ENCODE measurements at regions not wholly inside any gene's neighbourhood (a gene's known extent, or its start where the extent isn't known, plus 50 kb on each side); places are given as distances from the start of the nearest gene placed in this dataset.
"Not testable (repeated sequence)": the region's sequence is repeated elsewhere in the genome, so short reads cannot be mapped to it uniquely, and the experiment has no call there.

GRCh38 chr10:45144326-45145070 is 143.8 kb downstream of the ZNF22 start:
- ChIA-PET CTCF (no interaction called here), POLR2A (no interaction called here)
- TF ChIP-seq CTCF (IDR thresholded peaks at IDR 0.05; ENCODE audit: low read depth, low read length) = no peak

GRCh38 chr10:45145143-45145542 is 144.4 kb downstream of the ZNF22 start:
- H3K27ac ChIP-seq (ENCODE audit: low read depth, low read length); H3K9me3 ChIP-seq (ENCODE audit: control insufficient read depth, insufficient read depth, low read length); H3K27me3 ChIP-seq (ENCODE audit: control insufficient read depth, insufficient read depth, low read length); H3K4me3 ChIP-seq (ENCODE audit: low read depth, low read length); DNase-seq (ENCODE audit: low read depth, low spot score); POLR2A ChIA-PET: not testable (repeated sequence)
- CTCF ChIA-PET = interaction anchor here (0.9 kb wide), 1 partner anchor 107 kb away, joined by 3 read pairs; no protein-coding TSS in a partner anchor

More at GRCh38 chr10:45144326-45145070, 143.8 kb downstream of the ZNF22 start:
- no peak overlapping the region for H3K27ac ChIP-seq (ENCODE audit: low read depth, low read length)
- H3K4me3 ChIP-seq (ENCODE audit: low read depth, low read length) = no peak overlapping the region
- no peak for DNase-seq (ENCODE audit: low read depth, low spot score)
- peaks cover 2% of the 10 kb centered on the region for H3K27me3 ChIP-seq (ENCODE audit: control insufficient read depth, insufficient read depth, low read length)
- H3K9me3 ChIP-seq (ENCODE audit: control insufficient read depth, insufficient read depth, low read length) = no peaks in the 10 kb centered on the region

- ChIA-PET CTCF (no interaction called here), POLR2A (no interaction called here)
- DNase-seq (ENCODE audit: low read depth, low spot score) = no peak
- TF ChIP-seq CTCF (IDR thresholded peaks at IDR 0.05; ENCODE audit: low read depth, low read length) = no peak
- Histone ChIP-seq H3K27ac (ENCODE audit: low read depth, low read length) (no peak overlapping the region), H3K4me3 (ENCODE audit: low read depth, low read length) (no peak overlapping the region), H3K27me3 (ENCODE audit: control insufficient read depth, insufficient read depth, low read length) (no peaks in the 10 kb centered on the region), H3K9me3 (ENCODE audit: control insufficient read depth, insufficient read depth, low read length) (no peaks in the 10 kb centered on the region; the same call in 1 of the 2 replicates)
These were observed 146.3 kb downstream of the ZNF22 start for GRCh38 chr10:45147000-45147399.

GRCh38 chr10:45150997-45151396 is 150.3 kb downstream of the ZNF22 start:
- POLR2A ChIA-PET = no interaction called here
- no peak for DNase-seq (ENCODE audit: low read depth, low spot score)

GRCh38 chr10:45151467-45152214 is 150.9 kb downstream of the ZNF22 start:
- no peak overlapping the region for H3K4me3 ChIP-seq (ENCODE audit: low read depth, low read length)
- ChIA-PET POLR2A (no interaction called here), CTCF (no interaction called here)
- no peak overlapping the region for H3K27ac ChIP-seq (ENCODE audit: low read depth, low read length)
- no peaks in the 10 kb centered on the region for H3K27me3 ChIP-seq (ENCODE audit: control insufficient read depth, insufficient read depth, low read length)
- TF ChIP-seq CTCF (IDR thresholded peaks at IDR 0.05; ENCODE audit: low read depth, low read length) = no peak
- no peaks in the 10 kb centered on the region; the same call in 1 of the 2 replicates for H3K9me3 ChIP-seq (ENCODE audit: control insufficient read depth, insufficient read depth, low read length)
- no peak for DNase-seq (ENCODE audit: low read depth, low spot score)

More at GRCh38 chr10:45150997-45151396, 150.3 kb downstream of the ZNF22 start:
- Histone ChIP-seq H3K27me3 (ENCODE audit: control insufficient read depth, insufficient read depth, low read length) (no peaks in the 10 kb centered on the region), H3K27ac (ENCODE audit: low read depth, low read length) (no peak overlapping the region), H3K9me3 (ENCODE audit: control insufficient read depth, insufficient read depth, low read length) (no peaks in the 10 kb centered on the region; the same call in 1 of the 2 replicates), H3K4me3 (ENCODE audit: low read depth, low read length) (no peak overlapping the region)
- no peak for TF ChIP-seq CTCF (IDR thresholded peaks at IDR 0.05; ENCODE audit: low read depth, low read length)
- CTCF ChIA-PET = no interaction called here
